DND-41 (cell line): ENCODE measurements at regions not wholly inside any gene's neighbourhood (a gene's known extent, or its start where the extent isn't known, plus 50 kb on each side); places are given as distances from the start of the nearest gene placed in this dataset.

Source experiments
- ATAC-seq: fragments of 200-7000 bp; cut with Tn5 transposase; 3 replicates; pipeline ENCODE4 v1.9.1; 2021; ENCODE audit warnings: low read depth; ENCODE audit not compliant: insufficient read depth
- DNase-seq: peaks from one replicate; pipeline ENCODE4 v3.0.0-alpha.2; 2020
- H2AFZ ChIP-seq: 2 replicates; pipeline ENCODE4 v1.6.0; 2012; ENCODE audit warnings: low read depth, low read length
- H3K27ac ChIP-seq: 2 replicates; pipeline ENCODE4 v1.5.1; 2012; ENCODE audit warnings: low read length, inconsistent platforms
- H3K27me3 ChIP-seq: fragments of 200-600 bp; sonication (generic); 2 replicates; pipeline ENCODE4 v1.6.0; 2012; ENCODE audit warnings: low read length, mild to moderate bottlenecking, inconsistent platforms; ENCODE audit not compliant: insufficient read depth, poor library complexity
- H3K36me3 ChIP-seq: 2 replicates; pipeline ENCODE4 v1.5.1; 2012; ENCODE audit warnings: low read length, inconsistent platforms; ENCODE audit not compliant: insufficient read depth
- H3K4me1 ChIP-seq: 2 replicates; pipeline ENCODE4 v1.5.1; 2012; ENCODE audit warnings: mild to moderate bottlenecking, low read length; ENCODE audit not compliant: insufficient read depth
- H3K4me2 ChIP-seq: 2 replicates; pipeline ENCODE4 v1.6.0; 2012; ENCODE audit warnings: mild to moderate bottlenecking, moderate library complexity, low read length, inconsistent platforms; ENCODE audit not compliant: insufficient read depth
- H3K4me3 ChIP-seq, 2 experiments: fragments of 200-600 bp in 1 of 2; shearing (Covaris generic) in 1 of 2; 2 replicates each; pipeline ENCODE4 v1.5.1; 2012 to 2016; ENCODE audit warnings: inconsistent platforms in 2 of 2, low read length in 2 of 2, mild to moderate bottlenecking in 2 of 2, low read depth in 1 of 2, moderate library complexity in 1 of 2
- H3K79me2 ChIP-seq: 2 replicates; pipeline ENCODE4 v1.6.0; 2012; ENCODE audit warnings: low read length, inconsistent platforms; ENCODE audit not compliant: insufficient read depth
- H3K9ac ChIP-seq: 2 replicates; pipeline ENCODE4 v1.6.0; 2012; ENCODE audit warnings: low read depth, mild to moderate bottlenecking, inconsistent platforms, low read length, moderate library complexity
- H3K9me3 ChIP-seq: 2 replicates; pipeline ENCODE4 v1.5.1; 2012; ENCODE audit warnings: low read length, moderate library complexity, mild to moderate bottlenecking, inconsistent platforms; ENCODE audit not compliant: insufficient read depth, severe bottlenecking
- H4K20me1 ChIP-seq: 2 replicates; pipeline ENCODE4 v1.6.0; 2012; ENCODE audit warnings: low read length; ENCODE audit not compliant: insufficient read depth
- CTCF ChIP-seq: IDR thresholded peaks from 2 replicates; pipeline ENCODE4 v1.5.1; 2012; ENCODE audit warnings: borderline replicate concordance, low read length, moderate library complexity, mild to moderate bottlenecking; ENCODE audit not compliant: poor library complexity, severe bottlenecking; ENCODE audit errors: extremely low read depth
- EZH2 ChIP-seq: IDR thresholded peaks from 3 replicates; pipeline ENCODE4 v1.6.1; 2012; ENCODE audit warnings: borderline replicate concordance, low read depth, mild to moderate bottlenecking, moderate library complexity, low read length, inconsistent platforms; ENCODE audit not compliant: severe bottlenecking

- no peaks in the 10 kb centered on the region for H3K4me1 ChIP-seq
- H2AFZ ChIP-seq = no peak overlapping the region
- DNase-seq (no peak), ATAC-seq (no peak)
- no peak overlapping the region for H3K9ac ChIP-seq
- no peaks in the 10 kb centered on the region for H3K36me3 ChIP-seq
- TF ChIP-seq EZH2 = no peak
- H3K9me3 ChIP-seq = no peaks in the 10 kb centered on the region
- H3K27me3 ChIP-seq = no peaks in the 10 kb centered on the region
- no peaks in the 10 kb centered on the region for H4K20me1 ChIP-seq
- no peak overlapping the region for H3K27ac ChIP-seq
- H3K4me3 ChIP-seq = no peak overlapping the region
- H3K4me2 ChIP-seq = no peak overlapping the region
- H3K79me2 ChIP-seq = no peaks in the 10 kb centered on the region
These were observed 282.3 kb downstream of the EIPR1 start for GRCh38 chr2:3094999-3095958.

GRCh38 chr2:3094318-3094717 lies 283.3 kb downstream of the EIPR1 start:
- no peaks in the 10 kb centered on the region for H4K20me1 ChIP-seq
- H3K4me1 ChIP-seq = no peaks in the 10 kb centered on the region
- H3K4me3 ChIP-seq = no peak overlapping the region
- DNase-seq (no peak), ATAC-seq (no peak)
- no peak overlapping the region for H3K9ac ChIP-seq
- no peak overlapping the region for H3K4me2 ChIP-seq
- H3K27ac ChIP-seq = no peak overlapping the region
- TF ChIP-seq CTCF (no peak), EZH2 (no peak)
- no peaks in the 10 kb centered on the region for H3K79me2 ChIP-seq
- no peaks in the 10 kb centered on the region for H3K27me3 ChIP-seq
- H3K9me3 ChIP-seq = no peaks in the 10 kb centered on the region
- no peaks in the 10 kb centered on the region for H3K36me3 ChIP-seq
- no peak overlapping the region for H2AFZ ChIP-seq

- DNase-seq (no peak), ATAC-seq (no peak)
- TF ChIP-seq CTCF (no peak), EZH2 (no peak)
- Histone ChIP-seq H4K20me1 (no peaks in the 10 kb centered on the region), H3K79me2 (no peaks in the 10 kb centered on the region), H3K36me3 (no peaks in the 10 kb centered on the region), H3K4me2 (no peak overlapping the region), H3K4me3 (no peak overlapping the region), H3K27me3 (no peaks in the 10 kb centered on the region), H3K27ac (no peak overlapping the region), H3K9ac (no peak overlapping the region), H2AFZ (no peak overlapping the region), H3K9me3 (peaks cover 2% of the 10 kb centered on the region), H3K4me1 (no peaks in the 10 kb centered on the region)
These were observed 285.9 kb downstream of the EIPR1 start for GRCh38 chr2:3091696-3092095.

DNA sequence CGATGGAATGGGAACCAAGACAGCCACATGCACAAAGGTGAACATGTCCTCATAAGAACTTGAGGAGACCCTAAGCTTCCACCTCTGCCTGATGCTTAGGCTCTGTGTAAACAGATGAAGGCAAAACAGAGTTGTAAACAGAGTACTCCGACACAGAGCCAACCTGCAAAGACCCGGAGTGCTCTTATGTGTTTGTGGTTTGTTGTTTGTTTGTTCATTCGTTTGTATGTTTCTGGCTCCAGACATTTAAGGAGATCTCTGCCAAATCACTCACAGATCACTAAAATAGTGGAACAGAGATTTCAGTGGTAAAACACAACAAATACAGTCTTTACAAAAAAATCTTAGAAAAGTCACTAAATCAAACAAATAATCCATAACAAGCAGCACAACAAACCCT lies 294.9 kb downstream of the EIPR1 start:
- H3K4me1 ChIP-seq = no peaks in the 10 kb centered on the region
- no peak for DNase-seq
- H3K4me3 ChIP-seq = no peak overlapping the region
- no peak overlapping the region for H3K4me2 ChIP-seq
- no peak overlapping the region for H3K27ac ChIP-seq
- no peak overlapping the region for H2AFZ ChIP-seq
- H3K9ac ChIP-seq = no peak overlapping the region
- H4K20me1 ChIP-seq = no peaks in the 10 kb centered on the region
- H3K79me2 ChIP-seq = no peaks in the 10 kb centered on the region
- no peaks in the 10 kb centered on the region for H3K9me3 ChIP-seq
- ATAC-seq = no peak
- TF ChIP-seq CTCF (no peak), EZH2 (no peak)
- H3K27me3 ChIP-seq = no peaks in the 10 kb centered on the region
- H3K36me3 ChIP-seq = no peaks in the 10 kb centered on the region
